ENCODE measurements at regions not wholly inside any gene's neighbourhood (a gene's known extent, or its start where the extent isn't known, plus 50 kb on each side); places are given as distances from the start of the nearest gene placed in this dataset.
"Not testable (repeated sequence)": the region's sequence is repeated elsewhere in the genome, so short reads cannot be mapped to it uniquely, and the experiment has no call there.

GRCh38 chr16:88200896-88201185 is 181.9 kb upstream of the ZNF469 start:
- in situ Hi-C loops (cut with HindIII; ENCODE audit: low pct_unique_long_range_greater_than_20kb, low sequenced_read_pairs) = no loop called here
- no peak for DNase-seq (ENCODE audit: low read depth in 1 of 2, low spot score in 1 of 2)
- TF ChIP-seq JUND (IDR thresholded peaks at IDR 0.05; ENCODE audit: low read depth) = no peak

- in situ Hi-C loops (cut with HindIII; ENCODE audit: low pct_unique_long_range_greater_than_20kb, low sequenced_read_pairs); DNase-seq (ENCODE audit: low read depth in 1 of 2, low spot score in 1 of 2): not testable (repeated sequence)
Measured at GRCh38 chr16:88201611-88202010, 181.1 kb upstream of the ZNF469 start.

GRCh38 chr16:88202207-88202745 is 180.5 kb upstream of the ZNF469 start:
- no peak for TF ChIP-seq JUND (IDR thresholded peaks at IDR 0.05; ENCODE audit: low read depth)
- DNase-seq (ENCODE audit: low read depth in 1 of 2, low spot score in 1 of 2) = no peak
- in situ Hi-C loops (cut with HindIII; ENCODE audit: low pct_unique_long_range_greater_than_20kb, low sequenced_read_pairs) = no loop called here

GRCh38 chr16:88202856-88203681 is 179.7 kb upstream of the ZNF469 start:
- DNase-seq (ENCODE audit: low read depth in 1 of 2, low spot score in 1 of 2); in situ Hi-C loops (cut with HindIII; ENCODE audit: low pct_unique_long_range_greater_than_20kb, low sequenced_read_pairs): not testable (repeated sequence)

- in situ Hi-C loops (cut with HindIII; ENCODE audit: low pct_unique_long_range_greater_than_20kb, low sequenced_read_pairs); DNase-seq (ENCODE audit: low read depth in 1 of 2, low spot score in 1 of 2): not testable (repeated sequence)
Measured at GRCh38 chr16:88204131-88205110, 178.3 kb upstream of the ZNF469 start.

- in situ Hi-C loops (cut with HindIII; ENCODE audit: low pct_unique_long_range_greater_than_20kb, low sequenced_read_pairs); DNase-seq (ENCODE audit: low read depth in 1 of 2, low spot score in 1 of 2): not testable (repeated sequence)
Measured at GRCh38 chr16:88205482-88205881, 177.3 kb upstream of the ZNF469 start.

- DNase-seq (ENCODE audit: low read depth in 1 of 2, low spot score in 1 of 2); in situ Hi-C loops (cut with HindIII; ENCODE audit: low pct_unique_long_range_greater_than_20kb, low sequenced_read_pairs): not testable (repeated sequence)
Measured at GRCh38 chr16:88206006-88206405, 176.8 kb upstream of the ZNF469 start.

- DNase-seq (ENCODE audit: low read depth in 1 of 2, low spot score in 1 of 2); in situ Hi-C loops (cut with HindIII; ENCODE audit: low pct_unique_long_range_greater_than_20kb, low sequenced_read_pairs): not testable (repeated sequence)
Measured at GRCh38 chr16:88206516-88206915, 176.2 kb upstream of the ZNF469 start.

- no peak for DNase-seq (ENCODE audit: low read depth in 1 of 2, low spot score in 1 of 2)
- no peak for TF ChIP-seq JUND (IDR thresholded peaks at IDR 0.05; ENCODE audit: low read depth)
- in situ Hi-C loops (cut with HindIII; ENCODE audit: low pct_unique_long_range_greater_than_20kb, low sequenced_read_pairs) = no loop called here
Measured at GRCh38 chr16:88208112-88208511, 174.6 kb upstream of the ZNF469 start.

GRCh38 chr16:88208776-88209175 is 174.0 kb upstream of the ZNF469 start:
- DNase-seq (ENCODE audit: low read depth in 1 of 2, low spot score in 1 of 2); in situ Hi-C loops (cut with HindIII; ENCODE audit: low pct_unique_long_range_greater_than_20kb, low sequenced_read_pairs): not testable (repeated sequence)

- in situ Hi-C loops (cut with HindIII; ENCODE audit: low pct_unique_long_range_greater_than_20kb, low sequenced_read_pairs); DNase-seq (ENCODE audit: low read depth in 1 of 2, low spot score in 1 of 2): not testable (repeated sequence)
Measured at GRCh38 chr16:88209579-88209978, 173.2 kb upstream of the ZNF469 start.

GRCh38 chr16:88213937-88214336 is 168.8 kb upstream of the ZNF469 start:
- in situ Hi-C loops (cut with HindIII; ENCODE audit: low pct_unique_long_range_greater_than_20kb, low sequenced_read_pairs); DNase-seq (ENCODE audit: low read depth in 1 of 2, low spot score in 1 of 2): not testable (repeated sequence)

GRCh38 chr16:88221001-88221761 is 161.6 kb upstream of the ZNF469 start:
- DNase-seq (ENCODE audit: low read depth in 1 of 2, low spot score in 1 of 2); in situ Hi-C loops (cut with HindIII; ENCODE audit: low pct_unique_long_range_greater_than_20kb, low sequenced_read_pairs): not testable (repeated sequence)

GRCh38 chr16:88223696-88224095 is 159.1 kb upstream of the ZNF469 start:
- in situ Hi-C loops (cut with HindIII; ENCODE audit: low pct_unique_long_range_greater_than_20kb, low sequenced_read_pairs); DNase-seq (ENCODE audit: low read depth in 1 of 2, low spot score in 1 of 2): not testable (repeated sequence)

- DNase-seq (ENCODE audit: low read depth in 1 of 2, low spot score in 1 of 2); in situ Hi-C loops (cut with HindIII; ENCODE audit: low pct_unique_long_range_greater_than_20kb, low sequenced_read_pairs): not testable (repeated sequence)
Measured at GRCh38 chr16:88224131-88224898, 158.4 kb upstream of the ZNF469 start.

- DNase-seq (ENCODE audit: low read depth in 1 of 2, low spot score in 1 of 2); in situ Hi-C loops (cut with HindIII; ENCODE audit: low pct_unique_long_range_greater_than_20kb, low sequenced_read_pairs): not testable (repeated sequence)
Measured at GRCh38 chr16:88225640-88226230, 157.0 kb upstream of the ZNF469 start.
